ENCODE measurements at regions not wholly inside any gene's neighbourhood (a gene's known extent, or its start where the extent isn't known, plus 50 kb on each side); places are given as distances from the start of the nearest gene placed in this dataset.

GRCh38 chrX:40385682-40386081 lies 195.1 kb upstream of the ATP6AP2 start:
- Histone ChIP-seq H3K27ac (ENCODE audit: control insufficient read depth, insufficient read depth) (no peak overlapping the region), H3K9me3 (replicated peaks; ENCODE audit: control insufficient read depth, insufficient read depth, low read length) (no peaks in the 10 kb centered on the region; the same call in 2 of the 3 replicates), H3K4me1 (ENCODE audit: control insufficient read depth, insufficient read depth, low read length) (no peaks in the 10 kb centered on the region), H3K4me3 (no peak overlapping the region), H3K27me3 (replicated peaks in 1 of 2; ENCODE audit: control insufficient read depth in 2 of 2, insufficient read depth in 2 of 2, low read length in 1 of 2) (no peaks in the 10 kb centered on the region), H3K9ac (ENCODE audit: control insufficient read depth, insufficient read depth, low read length) (no peak overlapping the region), H3K4me2 (ENCODE audit: control insufficient read depth, insufficient read depth) (no peak overlapping the region), H3K36me3 (ENCODE audit: control insufficient read depth in 2 of 2, insufficient read depth in 2 of 2, low read length in 1 of 2) (no peaks in the 10 kb centered on the region), H2AFZ (ENCODE audit: control insufficient read depth, low read depth, low read length) (no peak overlapping the region), H4K20me1 (ENCODE audit: control insufficient read depth, insufficient read depth) (no peaks in the 10 kb centered on the region), H3K79me2 (ENCODE audit: control insufficient read depth, insufficient read depth, low read length) (no peaks in the 10 kb centered on the region)
- ATAC-seq: no peak
- CTCF ChIA-PET: no interaction called here
- DNase-seq (ENCODE audit: low read depth, low spot score): no peak
- no peak for FAIRE-seq
- 38% methylated on average over 3 of the region's 3 CpGs for WGBS (ENCODE audit: insufficient coverage, insufficient replicate concordance, low lambda C conversion rate, missing lambda C conversion rate)
- BruUV-seq (replicated peaks): no TSS peak
- POLR2A ChIA-PET: no interaction called here
- TF ChIP-seq GABPA (IDR thresholded peaks at IDR 0.05; ENCODE audit: low read depth) (no peak), RUNX3 (IDR thresholded peaks at IDR 0.05; ENCODE audit: low read length) (no peak), ZSCAN29 (IDR thresholded peaks at IDR 0.05) (no peak)
- SMC1A ChIA-PET (ENCODE audit: uncharacterized antibody, unreplicated experiment): no interaction called here
- intact Hi-C loops (cut with micrococcal nuclease; ENCODE audit: unreplicated experiment): no loop called here
- in situ Hi-C loops (cut with MboI): no loop called here
- RAD21 ChIA-PET (ENCODE audit: unreplicated experiment): no interaction called here

GRCh38 chrX:40385256-40385655 lies 195.5 kb upstream of the ATP6AP2 start:
- ChIA-PET POLR2A (no interaction called here), CTCF (no interaction called here), SMC1A (ENCODE audit: uncharacterized antibody, unreplicated experiment) (no interaction called here), RAD21 (ENCODE audit: unreplicated experiment) (no interaction called here)
- in situ Hi-C loops (cut with MboI): no loop called here
- no peaks in the 10 kb centered on the region for H3K4me1 ChIP-seq (ENCODE audit: control insufficient read depth, insufficient read depth, low read length)
- TF ChIP-seq HDAC2 (IDR thresholded peaks at IDR 0.05): no peak
- no peak for TF ChIP-seq NRF1 (conservative IDR thresholded peaks at IDR 0.05; ENCODE audit: low read depth, low read length)
- TF ChIP-seq RUNX3 (IDR thresholded peaks at IDR 0.05; ENCODE audit: low read length): no peak
- TF ChIP-seq HDGF (IDR thresholded peaks at IDR 0.05): no peak
- TF ChIP-seq IKZF1 (conservative IDR thresholded peaks at IDR 0.05): no peak
- no peak for TF ChIP-seq LARP7 (IDR thresholded peaks at IDR 0.05)
- no peaks in the 10 kb centered on the region; the same call in 2 of the 3 replicates for H3K9me3 ChIP-seq (replicated peaks; ENCODE audit: control insufficient read depth, insufficient read depth, low read length)
- no peaks in the 10 kb centered on the region for H3K27me3 ChIP-seq (replicated peaks in 1 of 2; ENCODE audit: control insufficient read depth in 2 of 2, insufficient read depth in 2 of 2, low read length in 1 of 2)
- BruUV-seq (replicated peaks): no TSS peak
- H3K4me3 ChIP-seq: no peak overlapping the region
- intact Hi-C loops (cut with micrococcal nuclease; ENCODE audit: unreplicated experiment): no loop called here
- ATAC-seq (no peak), FAIRE-seq (no peak), DNase-seq (ENCODE audit: low read depth, low spot score) (no peak)
- H4K20me1 ChIP-seq (ENCODE audit: control insufficient read depth, insufficient read depth): no peaks in the 10 kb centered on the region
- H3K27ac ChIP-seq (ENCODE audit: control insufficient read depth, insufficient read depth): no peak overlapping the region
- no peaks in the 10 kb centered on the region for H3K79me2 ChIP-seq (ENCODE audit: control insufficient read depth, insufficient read depth, low read length)
- H3K4me2 ChIP-seq (ENCODE audit: control insufficient read depth, insufficient read depth): no peak overlapping the region
- WGBS (ENCODE audit: insufficient coverage, insufficient replicate concordance, low lambda C conversion rate, missing lambda C conversion rate): 56% methylated on average over 10 of the region's 10 CpGs
- H3K9ac ChIP-seq (ENCODE audit: control insufficient read depth, insufficient read depth, low read length): no peak overlapping the region
- no peak overlapping the region for H2AFZ ChIP-seq (ENCODE audit: control insufficient read depth, low read depth, low read length)
- H3K36me3 ChIP-seq (ENCODE audit: control insufficient read depth in 2 of 2, insufficient read depth in 2 of 2, low read length in 1 of 2): no peaks in the 10 kb centered on the region
